ENCODE measurements at regions not wholly inside any gene's neighbourhood (a gene's known extent, or its start where the extent isn't known, plus 50 kb on each side); places are given as distances from the start of the nearest gene placed in this dataset.

DNA sequence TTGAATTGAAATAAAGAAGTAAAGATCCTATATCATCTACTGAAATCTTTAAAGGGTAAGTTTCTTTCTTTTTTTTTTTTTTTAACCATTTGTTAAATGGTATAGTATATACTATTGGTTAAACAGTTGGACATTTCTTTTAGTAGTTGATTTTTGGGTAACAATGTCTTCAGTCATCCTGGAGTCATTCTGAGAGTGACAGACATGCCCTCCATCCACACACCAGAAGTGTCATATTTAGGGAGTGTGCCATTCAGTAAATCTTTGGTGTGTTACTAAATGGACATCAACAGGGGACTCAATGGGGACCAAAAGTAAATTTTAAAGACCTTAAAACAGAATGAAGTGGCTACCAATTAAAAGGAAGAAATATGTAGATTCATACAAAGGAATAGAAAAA, 50.8 kb upstream of the SLC39A10 start:
- DNase-seq = no peak

- DNase-seq = no peak
Measured at GRCh38 chr2:195604706-195605105, 52.3 kb upstream of the SLC39A10 start.

- DNase-seq = no peak
Measured at GRCh38 chr2:195603998-195604397, 53.0 kb upstream of the SLC39A10 start.

DNA sequence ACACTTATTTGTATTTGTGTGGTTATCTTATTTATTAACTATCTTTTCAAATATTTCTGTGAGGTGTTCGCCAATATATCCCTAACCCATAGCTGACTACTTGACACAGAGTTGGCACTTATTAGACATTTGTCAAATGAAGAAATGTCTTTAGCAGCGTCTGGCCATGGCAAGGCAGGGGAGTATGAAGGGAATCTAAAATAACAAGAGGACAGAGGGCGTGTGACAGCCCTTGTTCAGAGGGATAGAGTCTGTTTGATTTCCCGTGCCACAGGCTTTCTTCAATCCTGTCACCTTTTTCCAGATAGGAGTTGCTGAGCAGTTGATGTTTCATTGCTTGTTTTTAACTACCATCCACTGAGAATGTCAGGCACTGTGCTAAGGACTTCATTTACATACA, 53.6 kb upstream of the SLC39A10 start:
- DNase-seq = no peak

DNA sequence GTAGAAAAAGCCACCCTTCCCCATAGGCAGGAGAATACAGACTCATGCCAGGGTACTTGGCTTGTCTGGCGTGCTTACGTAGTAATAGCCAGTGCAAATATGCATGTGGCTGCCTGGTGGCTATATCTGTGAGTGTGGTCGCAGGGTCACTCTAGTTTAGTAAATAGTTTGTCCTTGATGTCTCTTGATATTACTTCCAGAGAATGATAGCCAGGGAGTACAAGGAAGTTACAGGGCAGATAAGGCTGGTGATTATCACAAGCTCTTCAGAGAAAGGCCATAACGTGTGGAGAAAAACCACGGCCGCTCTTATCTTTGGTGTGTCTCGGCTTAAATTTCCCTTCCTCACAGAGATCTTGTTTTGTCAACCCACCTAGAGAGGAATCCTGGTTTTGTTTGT, 54.3 kb upstream of the SLC39A10 start:
- no peak for DNase-seq

DNA sequence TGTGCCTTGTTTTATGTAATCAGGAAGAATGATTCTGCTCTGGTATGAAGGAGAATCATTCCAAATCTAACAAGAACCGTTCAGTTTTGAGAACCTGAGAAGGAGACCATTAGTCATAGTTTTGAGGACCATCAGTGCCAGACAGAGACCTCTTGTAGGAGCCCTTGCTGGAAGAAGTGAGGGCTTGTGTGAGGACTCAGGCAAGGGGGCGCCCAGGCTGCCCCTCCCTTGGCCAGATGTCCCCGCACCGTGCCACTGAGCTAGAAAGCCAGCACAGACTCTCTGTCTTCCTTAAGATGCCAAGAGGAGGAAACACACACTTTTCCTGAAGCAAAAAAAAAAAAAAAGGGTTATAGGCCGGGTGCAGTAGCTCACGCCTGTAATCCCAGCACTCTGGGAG, 55.7 kb upstream of the SLC39A10 start:
- DNase-seq = no peak

GRCh38 chr2:195600778-195601177, 56.2 kb upstream of the SLC39A10 start:
- DNase-seq = no peak

GRCh38 chr2:195596840-195597239, 60.2 kb upstream of the SLC39A10 start:
- no peak for DNase-seq

DNA sequence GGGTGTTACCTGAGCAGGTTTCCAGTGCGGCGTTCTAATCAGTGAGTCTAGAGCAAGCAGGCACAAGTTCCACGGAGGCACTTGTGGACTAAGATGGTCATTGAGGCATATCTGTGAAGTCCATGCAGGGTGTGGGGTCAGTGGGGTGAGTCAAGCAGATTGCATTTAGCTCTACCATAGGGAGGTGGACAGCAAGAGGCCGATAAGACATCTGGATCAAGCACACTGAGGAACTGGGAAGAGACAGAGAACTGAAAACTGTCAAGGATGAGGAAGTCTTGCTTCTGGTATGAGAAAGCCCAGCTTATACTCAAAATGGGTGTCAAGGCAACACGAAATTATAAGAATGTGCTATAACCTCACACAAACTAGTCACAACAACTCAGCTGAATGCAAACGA, 61.2 kb upstream of the SLC39A10 start:
- no peak for DNase-seq

DNA sequence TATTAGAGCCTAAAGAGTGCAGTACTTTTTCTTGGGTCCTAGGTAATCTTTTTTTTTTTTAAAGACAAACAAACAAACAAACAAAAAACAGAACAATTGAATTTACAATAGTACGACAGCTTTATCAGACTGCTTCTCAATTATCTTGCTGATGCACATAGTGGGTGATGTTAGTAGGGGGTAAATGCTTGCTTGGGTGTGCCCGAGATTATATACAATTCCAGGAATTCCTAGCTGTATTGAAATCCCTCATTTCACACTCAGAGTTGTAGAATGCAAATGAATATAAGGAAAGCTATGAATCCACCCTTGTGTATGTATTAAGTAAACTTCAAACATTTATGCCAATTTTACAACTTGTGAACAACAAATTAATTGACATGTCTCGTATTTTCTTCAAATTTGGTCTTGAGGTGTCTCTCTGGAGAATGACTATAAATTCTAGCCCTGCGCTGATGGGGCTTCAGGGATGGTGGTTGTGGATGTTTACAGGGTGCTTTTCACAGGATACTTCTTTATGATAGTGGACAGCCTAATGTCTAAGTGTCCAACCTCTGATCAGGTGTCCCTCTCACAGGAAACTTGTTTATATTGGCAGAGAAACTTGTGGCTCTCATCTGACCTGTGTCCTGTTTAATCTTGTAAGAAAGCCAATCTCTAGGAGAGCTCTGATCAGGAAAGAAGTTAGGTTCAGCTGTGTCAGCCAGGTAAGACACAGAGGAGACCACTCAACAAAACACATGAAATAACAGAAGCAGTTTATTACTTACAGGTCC, 61.9 kb upstream of the SLC39A10 start:
- DNase-seq = no peak

- DNase-seq = no peak
Measured at GRCh38 chr2:195594248-195594647, 62.8 kb upstream of the SLC39A10 start.

- no peak for DNase-seq
Measured at GRCh38 chr2:195592105-195592504, 64.9 kb upstream of the SLC39A10 start.

DNA sequence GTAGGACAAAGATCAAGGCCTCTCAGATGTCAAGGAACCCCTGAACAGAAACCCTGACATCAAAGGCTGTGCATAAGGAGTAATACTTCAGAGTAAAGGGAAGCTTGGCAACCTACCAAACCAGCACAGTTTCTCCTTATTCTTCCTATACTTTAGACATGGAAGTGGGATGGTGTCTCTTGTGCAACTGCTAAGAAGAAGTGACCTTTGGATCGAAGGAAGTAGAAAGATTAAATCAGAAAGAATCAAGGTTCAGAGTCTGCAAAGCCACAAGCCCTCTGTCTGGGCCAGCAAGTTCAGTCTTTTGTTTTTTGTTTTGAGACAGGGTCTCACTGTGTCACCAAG, 66.2 kb upstream of the SLC39A10 start:
- DNase-seq = no peak

DNA sequence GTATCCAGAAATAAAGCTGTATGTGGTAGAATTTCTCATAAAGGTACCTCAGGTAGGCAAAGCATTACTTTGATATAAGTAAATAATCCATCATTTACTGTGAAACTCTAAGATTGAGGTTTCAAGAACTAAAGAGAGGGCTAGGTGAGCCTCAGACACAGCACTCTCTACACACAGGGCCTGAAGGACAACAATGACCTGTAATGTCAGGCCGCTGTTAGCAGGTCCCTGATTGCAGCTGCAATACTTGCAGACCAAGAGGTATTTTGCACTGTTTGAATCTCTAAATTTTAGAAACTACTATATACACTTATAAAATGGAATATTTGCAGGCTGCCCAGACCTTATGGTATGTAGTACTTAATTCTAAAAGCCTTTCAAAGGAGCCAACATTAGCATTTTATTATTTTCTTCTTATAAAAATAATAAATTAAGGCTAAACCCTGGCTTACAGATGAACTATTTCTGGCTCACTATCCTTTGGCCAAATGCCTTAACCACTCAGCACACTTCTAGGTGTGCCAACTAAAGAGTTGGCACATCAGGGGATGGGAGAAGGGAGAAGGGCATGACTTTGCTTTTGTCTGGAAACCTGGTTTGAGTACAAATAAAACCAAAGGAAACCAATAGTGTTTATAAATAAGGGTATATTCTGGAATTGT, 66.7 kb upstream of the SLC39A10 start:
- DNase-seq = no peak

- DNase-seq = no peak
Measured at GRCh38 chr2:195587966-195588365, 69.1 kb upstream of the SLC39A10 start.

GRCh38 chr2:195586062-195586714, 70.8 kb upstream of the SLC39A10 start:
- DNase-seq = no peak

DNA sequence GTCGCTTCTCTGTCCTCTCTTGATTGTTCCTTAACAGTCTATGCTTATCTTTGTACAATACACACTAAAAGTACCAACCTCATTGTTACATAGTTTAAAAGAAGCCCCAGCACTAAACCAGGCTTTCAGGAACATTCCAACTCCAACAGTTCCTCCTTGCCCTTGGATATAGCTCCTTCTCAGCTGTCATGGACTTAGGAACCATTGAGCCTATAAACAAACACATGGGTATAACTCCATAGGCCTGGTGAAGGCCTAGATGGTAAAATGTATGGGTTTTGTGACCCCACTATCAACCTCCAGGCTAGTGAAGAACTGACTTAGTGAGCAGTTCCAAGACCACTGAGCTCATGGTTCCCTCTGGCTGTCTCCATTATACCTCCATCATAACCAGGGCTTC, 74.8 kb upstream of the SLC39A10 start:
- no peak for DNase-seq

- DNase-seq = no peak
Measured at GRCh38 chr2:195579776-195580555, 77.1 kb upstream of the SLC39A10 start.

- DNase-seq = no peak
Measured at GRCh38 chr2:195575879-195576401, 81.1 kb upstream of the SLC39A10 start.

GRCh38 chr2:195575016-195575415, 82.0 kb upstream of the SLC39A10 start:
- DNase-seq = no peak

DNA sequence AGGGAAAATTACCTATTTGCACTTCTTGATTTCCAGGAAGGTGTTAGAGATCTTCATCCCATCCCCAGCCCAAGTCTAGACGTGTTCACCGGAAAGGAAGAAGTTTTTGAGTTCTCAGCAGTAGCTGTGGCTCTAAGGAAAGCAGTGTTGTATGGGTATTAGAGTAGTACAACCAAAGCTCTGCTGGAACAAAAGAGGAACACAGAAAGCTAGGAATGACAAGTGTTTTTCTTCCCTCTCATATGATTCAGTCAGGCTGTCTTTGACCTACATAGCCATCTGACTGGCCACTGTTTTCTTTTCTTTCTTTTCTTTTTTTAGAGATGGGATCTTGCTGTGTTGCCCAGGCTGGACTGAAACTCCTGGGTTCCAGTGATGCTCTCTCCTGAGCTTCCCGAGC, 82.7 kb upstream of the SLC39A10 start:
- no peak for DNase-seq

GRCh38 chr2:195572895-195573683, 83.9 kb upstream of the SLC39A10 start:
- DNase-seq = no peak
